Neutrophil (primary cell): ENCODE measurements at regions not wholly inside any gene's neighbourhood (a gene's known extent, or its start where the extent isn't known, plus 50 kb on each side); places are given as distances from the start of the nearest gene placed in this dataset.

Source experiments
- H3K27ac ChIP-seq: fragments of 200-600 bp; sonication (generic); 2 replicates; pipeline ENCODE4 v1.5.1; 2016; ENCODE audit warnings: mild to moderate bottlenecking, moderate library complexity
- H3K27me3 ChIP-seq: fragments of 200-600 bp; sonication (generic); 2 replicates; pipeline ENCODE4 v1.6.0; 2016; ENCODE audit warnings: mild to moderate bottlenecking
- H3K36me3 ChIP-seq: fragments of 200-600 bp; sonication (generic); 2 replicates; pipeline ENCODE4 v1.5.1; 2017
- H3K4me1 ChIP-seq, 2 experiments: fragments of 200-600 bp in 1 of 2; sonication (generic) in 1 of 2; 1 replicate in 1 of 2; 2 replicates in 1 of 2; pipeline versions ENCODE4 v1.5.1 to v1.6.1; 2013 to 2016; ENCODE audit warnings: low read depth in 1 of 2, low read length in 1 of 2, mild to moderate bottlenecking in 1 of 2, moderate library complexity in 1 of 2; ENCODE audit not compliant: control insufficient read depth in 1 of 2, insufficient read depth in 1 of 2
- H3K4me3 ChIP-seq, 2 experiments: fragments of 200-600 bp in 1 of 2; sonication (generic) in 1 of 2; 1 replicate in 1 of 2; 2 replicates in 1 of 2; pipeline ENCODE4 v1.5.1; 2013 to 2016; ENCODE audit warnings: low read depth in 1 of 2, low read length in 1 of 2, mild to moderate bottlenecking in 1 of 2, moderate library complexity in 1 of 2
- H3K9me3 ChIP-seq: fragments of 200-600 bp; sonication (generic); 2 replicates; pipeline ENCODE4 v1.5.1; 2016
- CTCF ChIP-seq: fragments of 200-600 bp; sonication (generic); IDR thresholded peaks from 2 replicates; pipeline ENCODE4 v1.5.1; 2016; ENCODE audit warnings: antibody characterized with exemption

GRCh38 chr11:112732031-112732430 is 229.2 kb upstream of the NCAM1 start:
- Histone ChIP-seq H3K27me3 (no peaks in the 10 kb centered on the region), H3K4me1 (no peaks in the 10 kb centered on the region), H3K36me3 (no peaks in the 10 kb centered on the region), H3K9me3 (no peaks in the 10 kb centered on the region), H3K27ac (no peak overlapping the region), H3K4me3 (no peak overlapping the region)
- no peak for TF ChIP-seq CTCF

- no peak for TF ChIP-seq CTCF
- no peaks in the 10 kb centered on the region for H3K27me3 ChIP-seq
These were observed 227.0 kb upstream of the NCAM1 start for GRCh38 chr11:112734207-112734606.

GRCh38 chr11:112735470-112735869 is 225.8 kb upstream of the NCAM1 start:
- TF ChIP-seq CTCF: no peak

More at GRCh38 chr11:112734207-112734606, 227.0 kb upstream of the NCAM1 start:
- no peaks in the 10 kb centered on the region for H3K36me3 ChIP-seq
- H3K4me1 ChIP-seq: no peaks in the 10 kb centered on the region
- no peaks in the 10 kb centered on the region for H3K9me3 ChIP-seq
- H3K4me3 ChIP-seq: no peak overlapping the region
- no peak overlapping the region for H3K27ac ChIP-seq

GRCh38 chr11:112744041-112744440 is 217.2 kb upstream of the NCAM1 start:
- Histone ChIP-seq H3K27ac (no peak overlapping the region), H3K9me3 (no peaks in the 10 kb centered on the region), H3K4me1 (no peaks in the 10 kb centered on the region), H3K27me3 (no peaks in the 10 kb centered on the region), H3K4me3 (no peak overlapping the region), H3K36me3 (no peaks in the 10 kb centered on the region)
- no peak for TF ChIP-seq CTCF

More at GRCh38 chr11:112735470-112735869, 225.8 kb upstream of the NCAM1 start:
- no peaks in the 10 kb centered on the region for H3K36me3 ChIP-seq
- no peaks in the 10 kb centered on the region for H3K4me1 ChIP-seq
- no peaks in the 10 kb centered on the region for H3K27me3 ChIP-seq
- no peak overlapping the region for H3K27ac ChIP-seq
- H3K4me3 ChIP-seq: no peak overlapping the region
- H3K9me3 ChIP-seq: no peaks in the 10 kb centered on the region

DNA sequence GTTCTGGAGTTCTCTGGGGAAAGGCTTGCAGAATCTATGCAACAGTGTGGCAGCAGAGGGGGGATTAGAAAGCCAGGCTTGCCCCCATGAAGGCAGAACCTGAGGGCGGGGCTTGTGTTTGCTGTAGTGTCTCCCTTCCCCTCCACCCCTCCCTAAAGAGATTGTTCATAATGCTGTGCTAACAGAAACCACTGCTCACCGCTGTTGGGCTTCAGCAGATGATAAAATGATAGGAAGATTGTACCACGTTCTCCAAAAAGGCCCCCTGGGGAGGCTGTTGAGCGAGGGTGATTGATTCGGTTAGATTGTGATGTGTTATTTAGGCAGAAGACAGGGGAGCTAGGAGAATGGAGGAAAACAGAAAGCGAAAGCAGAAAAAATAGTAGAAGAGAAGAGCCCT is 215.2 kb upstream of the NCAM1 start:
- H3K4me1 ChIP-seq: no peaks in the 10 kb centered on the region
- no peak overlapping the region for H3K4me3 ChIP-seq
- no peaks in the 10 kb centered on the region for H3K36me3 ChIP-seq
- no peaks in the 10 kb centered on the region for H3K9me3 ChIP-seq
- H3K27me3 ChIP-seq: no peaks in the 10 kb centered on the region
- no peak for TF ChIP-seq CTCF
- H3K27ac ChIP-seq: no peak overlapping the region

DNA sequence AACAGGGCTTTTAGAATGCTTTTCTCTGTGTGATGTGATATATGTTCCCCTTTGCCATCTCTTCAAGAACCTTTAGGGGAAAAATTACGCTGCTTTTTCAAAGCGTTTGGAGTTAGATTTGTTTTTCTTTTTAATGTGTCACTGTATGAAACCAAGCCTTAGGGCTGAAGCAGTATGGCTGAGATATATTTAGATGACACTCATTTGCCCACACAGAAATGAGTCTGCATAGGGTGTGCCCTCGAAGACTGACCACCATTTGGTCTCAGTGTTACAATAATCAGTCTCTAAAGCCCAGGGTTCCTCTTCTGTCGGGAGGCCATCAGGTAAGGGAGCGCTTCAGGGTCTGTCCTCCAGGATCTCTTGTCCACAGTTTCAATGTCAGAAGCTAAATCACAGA is 213.0 kb upstream of the NCAM1 start:
- no peaks in the 10 kb centered on the region for H3K4me1 ChIP-seq
- H3K36me3 ChIP-seq: no peaks in the 10 kb centered on the region
- no peaks in the 10 kb centered on the region for H3K27me3 ChIP-seq
- no peaks in the 10 kb centered on the region for H3K9me3 ChIP-seq
- TF ChIP-seq CTCF: no peak
- H3K27ac ChIP-seq: no peak overlapping the region
- no peak overlapping the region for H3K4me3 ChIP-seq
